Neural cell (in vitro differentiated cells): ENCODE measurements at regions not wholly inside any gene's neighbourhood (a gene's known extent, or its start where the extent isn't known, plus 50 kb on each side); places are given as distances from the start of the nearest gene placed in this dataset.

Source experiments
- TF ChIP-seq, protein P1 (sequence below): fragments of 450-650 bp; IDR thresholded peaks from 2 replicates; pipeline ENCODE4 v1.5.1; 2014; ENCODE audit warnings: antibody characterized with exemption, mild to moderate bottlenecking, moderate library complexity; ENCODE audit not compliant: poor library complexity, severe bottlenecking
- TF ChIP-seq, protein P2 (sequence below): IDR thresholded peaks from 2 replicates; pipeline ENCODE4 v1.6.1; 2012; ENCODE audit warnings: borderline replicate concordance

GRCh38 chr4:100076753-100077152 lies 113.5 kb downstream of the DDIT4L start:
- TF ChIP-seq, protein P1, sequence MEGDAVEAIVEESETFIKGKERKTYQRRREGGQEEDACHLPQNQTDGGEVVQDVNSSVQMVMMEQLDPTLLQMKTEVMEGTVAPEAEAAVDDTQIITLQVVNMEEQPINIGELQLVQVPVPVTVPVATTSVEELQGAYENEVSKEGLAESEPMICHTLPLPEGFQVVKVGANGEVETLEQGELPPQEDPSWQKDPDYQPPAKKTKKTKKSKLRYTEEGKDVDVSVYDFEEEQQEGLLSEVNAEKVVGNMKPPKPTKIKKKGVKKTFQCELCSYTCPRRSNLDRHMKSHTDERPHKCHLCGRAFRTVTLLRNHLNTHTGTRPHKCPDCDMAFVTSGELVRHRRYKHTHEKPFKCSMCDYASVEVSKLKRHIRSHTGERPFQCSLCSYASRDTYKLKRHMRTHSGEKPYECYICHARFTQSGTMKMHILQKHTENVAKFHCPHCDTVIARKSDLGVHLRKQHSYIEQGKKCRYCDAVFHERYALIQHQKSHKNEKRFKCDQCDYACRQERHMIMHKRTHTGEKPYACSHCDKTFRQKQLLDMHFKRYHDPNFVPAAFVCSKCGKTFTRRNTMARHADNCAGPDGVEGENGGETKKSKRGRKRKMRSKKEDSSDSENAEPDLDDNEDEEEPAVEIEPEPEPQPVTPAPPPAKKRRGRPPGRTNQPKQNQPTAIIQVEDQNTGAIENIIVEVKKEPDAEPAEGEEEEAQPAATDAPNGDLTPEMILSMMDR: no peak
- TF ChIP-seq, protein P2, sequence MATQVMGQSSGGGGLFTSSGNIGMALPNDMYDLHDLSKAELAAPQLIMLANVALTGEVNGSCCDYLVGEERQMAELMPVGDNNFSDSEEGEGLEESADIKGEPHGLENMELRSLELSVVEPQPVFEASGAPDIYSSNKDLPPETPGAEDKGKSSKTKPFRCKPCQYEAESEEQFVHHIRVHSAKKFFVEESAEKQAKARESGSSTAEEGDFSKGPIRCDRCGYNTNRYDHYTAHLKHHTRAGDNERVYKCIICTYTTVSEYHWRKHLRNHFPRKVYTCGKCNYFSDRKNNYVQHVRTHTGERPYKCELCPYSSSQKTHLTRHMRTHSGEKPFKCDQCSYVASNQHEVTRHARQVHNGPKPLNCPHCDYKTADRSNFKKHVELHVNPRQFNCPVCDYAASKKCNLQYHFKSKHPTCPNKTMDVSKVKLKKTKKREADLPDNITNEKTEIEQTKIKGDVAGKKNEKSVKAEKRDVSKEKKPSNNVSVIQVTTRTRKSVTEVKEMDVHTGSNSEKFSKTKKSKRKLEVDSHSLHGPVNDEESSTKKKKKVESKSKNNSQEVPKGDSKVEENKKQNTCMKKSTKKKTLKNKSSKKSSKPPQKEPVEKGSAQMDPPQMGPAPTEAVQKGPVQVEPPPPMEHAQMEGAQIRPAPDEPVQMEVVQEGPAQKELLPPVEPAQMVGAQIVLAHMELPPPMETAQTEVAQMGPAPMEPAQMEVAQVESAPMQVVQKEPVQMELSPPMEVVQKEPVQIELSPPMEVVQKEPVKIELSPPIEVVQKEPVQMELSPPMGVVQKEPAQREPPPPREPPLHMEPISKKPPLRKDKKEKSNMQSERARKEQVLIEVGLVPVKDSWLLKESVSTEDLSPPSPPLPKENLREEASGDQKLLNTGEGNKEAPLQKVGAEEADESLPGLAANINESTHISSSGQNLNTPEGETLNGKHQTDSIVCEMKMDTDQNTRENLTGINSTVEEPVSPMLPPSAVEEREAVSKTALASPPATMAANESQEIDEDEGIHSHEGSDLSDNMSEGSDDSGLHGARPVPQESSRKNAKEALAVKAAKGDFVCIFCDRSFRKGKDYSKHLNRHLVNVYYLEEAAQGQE: no peak
